Stimulated activated memory B cell treated with anti-CD40 and anti-IgM and Interleukin-4, amounts not matched to agents 10 μg/mL and 1 μg/mL and 100 μg/mL, for 72 hours (primary cell): ENCODE measurements at regions not wholly inside any gene's neighbourhood (a gene's known extent, or its start where the extent isn't known, plus 50 kb on each side); places are given as distances from the start of the nearest gene placed in this dataset.
"Not testable (repeated sequence)": the region's sequence is repeated elsewhere in the genome, so short reads cannot be mapped to it uniquely, and the experiment has no call there.

Experiments used
- ATAC-seq: fragments of 150-1000 bp; cut with Tn5 transposase; 2 replicates; pipeline ENCODE4 v1.10.0; 2021
- H3K27ac Mint-ChIP-seq: one replicate; pipeline ENCODE4 v1.8.0; 2022; ENCODE audit warnings: mild to moderate bottlenecking, mixed read lengths
- H3K27me3 Mint-ChIP-seq: one replicate; pipeline ENCODE4 v1.8.0; 2022; ENCODE audit warnings: mixed read lengths
- H3K36me3 Mint-ChIP-seq: one replicate; pipeline ENCODE4 v1.8.0; 2022; ENCODE audit warnings: mixed read lengths
- H3K4me1 Mint-ChIP-seq: one replicate; pipeline ENCODE4 v1.8.0; 2022; ENCODE audit warnings: mixed read lengths
- H3K4me3 Mint-ChIP-seq: one replicate; pipeline ENCODE4 v1.8.0; 2022; ENCODE audit warnings: mild to moderate bottlenecking, moderate library complexity, mixed read lengths
- H3K9me3 Mint-ChIP-seq: one replicate; pipeline ENCODE4 v1.8.0; 2022; ENCODE audit warnings: mixed read lengths

DNA sequence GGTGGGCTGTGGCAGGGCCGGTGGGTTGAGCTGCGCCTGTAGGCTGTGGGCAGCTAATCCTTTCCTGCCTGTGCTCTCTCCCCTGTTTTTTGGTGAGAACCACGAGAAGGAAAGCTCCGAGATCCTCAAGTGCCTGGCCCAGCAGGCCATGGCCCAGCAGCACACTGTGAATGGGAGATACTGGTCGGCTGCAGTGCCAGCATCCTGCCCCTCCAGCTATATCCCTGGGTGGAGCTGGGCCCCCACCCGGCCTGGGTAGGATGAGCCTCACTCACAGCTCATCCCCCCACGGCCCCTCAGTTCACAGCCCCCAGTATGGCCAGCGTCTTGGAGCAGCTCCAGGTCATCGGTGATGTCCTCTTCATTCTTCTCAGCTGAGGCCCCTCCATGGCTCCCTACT, 164.4 kb upstream of the ZNF267 start:
- H3K36me3 Mint-ChIP-seq = peaks cover 62% of the 10 kb centered on the region
- no peaks in the 10 kb centered on the region for H3K9me3 Mint-ChIP-seq
- no peak for ATAC-seq
- peaks cover 9% of the 10 kb centered on the region for H3K4me1 Mint-ChIP-seq
- no peak overlapping the region for H3K4me3 Mint-ChIP-seq
- H3K27me3 Mint-ChIP-seq = no peaks in the 10 kb centered on the region
- no peak overlapping the region for H3K27ac Mint-ChIP-seq

- no peak for ATAC-seq
- H3K9me3 Mint-ChIP-seq = no peaks in the 10 kb centered on the region
- H3K27me3 Mint-ChIP-seq = no peaks in the 10 kb centered on the region
- peaks cover 19% of the 10 kb centered on the region for H3K4me1 Mint-ChIP-seq
- H3K4me3 Mint-ChIP-seq = no peak overlapping the region
- H3K27ac Mint-ChIP-seq = no peak overlapping the region
- H3K36me3 Mint-ChIP-seq = peaks cover 62% of the 10 kb centered on the region
These were observed 163.5 kb upstream of the ZNF267 start for GRCh38 chr16:31710134-31710533.

DNA sequence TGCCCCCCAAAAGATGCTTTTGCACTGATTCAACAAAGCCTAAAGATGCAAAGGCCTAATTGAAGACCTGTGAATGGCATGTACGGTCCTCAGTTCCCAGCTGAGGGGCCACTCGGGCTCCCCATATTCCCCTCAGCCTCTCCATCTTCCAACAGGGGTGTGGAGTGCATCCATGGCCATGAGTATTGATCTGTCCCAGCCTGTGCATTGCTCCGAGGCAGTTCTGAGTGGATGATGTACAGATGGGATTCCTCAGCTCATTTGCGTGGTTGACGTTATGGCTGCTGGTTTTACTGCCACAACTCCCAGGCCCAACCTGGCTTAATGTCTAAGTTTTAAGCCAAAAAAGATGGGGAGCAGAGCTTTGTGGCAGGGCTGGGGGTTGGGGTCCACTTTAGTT, 162.7 kb upstream of the ZNF267 start:
- Mint-ChIP-seq H3K4me3 (no peak overlapping the region), H3K36me3 (peaks cover 62% of the 10 kb centered on the region)
- no peak for ATAC-seq

GRCh38 chr16:31711344-31711845, 162.2 kb upstream of the ZNF267 start:
- H3K27ac Mint-ChIP-seq = no peak overlapping the region
- peaks cover 62% of the 10 kb centered on the region for H3K36me3 Mint-ChIP-seq
- no peak overlapping the region for H3K4me3 Mint-ChIP-seq
- no peaks in the 10 kb centered on the region for H3K9me3 Mint-ChIP-seq
- ATAC-seq = no peak
- H3K4me1 Mint-ChIP-seq = peaks cover 31% of the 10 kb centered on the region
- no peaks in the 10 kb centered on the region for H3K27me3 Mint-ChIP-seq

More for the DNA sequence above, 162.7 kb upstream of the ZNF267 start:
- Mint-ChIP-seq H3K9me3 (no peaks in the 10 kb centered on the region), H3K27ac (no peak overlapping the region), H3K27me3 (no peaks in the 10 kb centered on the region), H3K4me1 (peaks cover 26% of the 10 kb centered on the region)

- Mint-ChIP-seq H3K36me3 (peaks cover 57% of the 10 kb centered on the region), H3K27me3 (no peaks in the 10 kb centered on the region), H3K4me1 (peaks cover 33% of the 10 kb centered on the region), H3K4me3 (no peak overlapping the region), H3K9me3 (no peaks in the 10 kb centered on the region), H3K27ac (no peak overlapping the region)
- ATAC-seq = no peak
These were observed 161.5 kb upstream of the ZNF267 start for GRCh38 chr16:31712064-31712540.

GRCh38 chr16:31713071-31713944, 160.3 kb upstream of the ZNF267 start:
- Mint-ChIP-seq H3K9me3 (no peaks in the 10 kb centered on the region), H3K36me3 (peaks cover 51% of the 10 kb centered on the region), H3K4me3 (peak overlapping the region; percentile 100), H3K27me3 (no peaks in the 10 kb centered on the region), H3K4me1 (peaks cover 39% of the 10 kb centered on the region), H3K27ac (peak overlapping the region; percentile 100)
- peak; percentile 95 for ATAC-seq

DNA sequence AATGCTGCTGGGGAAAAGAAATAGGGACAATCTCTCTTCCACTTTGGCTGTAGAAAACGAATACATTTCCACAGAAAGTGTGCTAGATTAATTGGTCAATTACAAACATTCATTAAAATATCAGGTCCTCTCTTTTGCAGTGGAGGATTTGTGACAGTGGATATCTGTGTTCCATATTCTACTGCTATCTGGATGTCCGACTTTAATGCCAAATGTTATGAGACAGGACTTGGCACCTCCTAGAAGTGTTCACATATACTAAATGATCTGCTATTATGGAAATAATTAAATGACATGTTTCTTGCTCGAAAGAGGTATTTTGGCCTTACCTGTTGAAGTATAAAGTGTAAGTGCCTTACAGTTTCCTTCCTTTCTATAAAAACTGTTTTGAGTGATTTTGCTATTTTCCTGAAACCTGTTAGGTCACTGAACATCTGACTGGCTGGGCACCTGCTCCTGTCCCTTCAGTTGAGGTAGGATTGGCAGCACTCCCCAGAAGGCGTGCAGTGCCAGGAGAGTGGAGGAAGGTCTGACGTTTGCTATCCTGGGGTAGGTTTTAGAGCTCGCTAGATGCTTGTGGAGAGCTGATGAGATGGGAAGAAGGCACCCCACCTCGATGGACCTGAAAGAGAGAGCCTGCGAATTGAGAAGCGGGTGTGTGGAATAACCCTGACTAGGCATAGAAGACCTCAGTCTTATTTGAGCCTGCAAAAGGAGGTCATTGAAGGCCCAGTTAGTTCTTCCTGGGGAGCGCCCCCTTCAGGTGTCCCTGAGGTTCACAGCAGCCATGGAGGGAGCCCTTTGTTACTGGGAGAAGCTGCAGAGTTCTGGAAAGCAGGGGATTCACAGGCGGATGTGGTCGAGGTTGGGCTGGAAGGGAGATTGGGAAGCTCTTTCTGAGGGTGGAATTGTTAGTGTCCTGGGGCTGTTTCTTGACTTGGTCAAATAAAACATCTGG, 159.4 kb upstream of the ZNF267 start:
- H3K4me1 Mint-ChIP-seq = peaks cover 39% of the 10 kb centered on the region
- H3K36me3 Mint-ChIP-seq = peaks cover 48% of the 10 kb centered on the region
- ATAC-seq = no peak
- peak overlapping the region; percentile 100 for H3K27ac Mint-ChIP-seq
- no peaks in the 10 kb centered on the region for H3K27me3 Mint-ChIP-seq
- H3K4me3 Mint-ChIP-seq = peak overlapping the region; percentile 100
- H3K9me3 Mint-ChIP-seq = no peaks in the 10 kb centered on the region

DNA sequence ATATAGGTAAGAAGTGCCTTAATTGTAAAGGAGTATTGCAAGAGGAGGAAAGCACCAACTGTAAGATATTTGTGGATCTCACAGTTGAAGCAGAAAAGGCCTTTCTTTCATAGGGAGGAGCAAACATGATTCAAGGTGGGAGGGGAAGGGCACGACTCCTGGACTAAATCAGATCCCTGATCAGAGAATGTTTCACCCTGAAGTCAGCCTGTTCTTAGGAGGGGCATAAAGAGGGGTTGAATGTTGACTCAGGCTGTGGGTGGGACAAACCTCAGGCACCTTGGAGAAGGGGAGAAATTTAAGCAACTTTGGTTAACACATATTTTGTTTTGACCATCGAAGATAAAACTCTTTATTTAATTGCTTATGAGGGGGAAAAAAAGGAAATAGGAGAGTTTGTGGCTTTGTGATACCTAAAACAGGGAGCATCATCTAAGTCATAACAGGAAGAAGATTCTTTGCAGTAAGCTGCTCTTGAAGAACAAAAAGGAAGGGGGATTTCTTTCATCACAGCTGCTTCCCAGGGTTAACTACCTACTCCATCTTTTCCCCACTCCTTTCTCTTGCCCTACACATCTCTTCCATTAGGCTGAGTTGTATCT, 158.6 kb upstream of the ZNF267 start:
- Mint-ChIP-seq H3K9me3 (no peaks in the 10 kb centered on the region), H3K4me3 (peak overlapping the region; percentile 100), H3K36me3 (peaks cover 46% of the 10 kb centered on the region), H3K27ac (peak overlapping the region; percentile 100), H3K27me3 (no peaks in the 10 kb centered on the region), H3K4me1 (peaks cover 39% of the 10 kb centered on the region)
- ATAC-seq = no peak

GRCh38 chr16:31715915-31716314, 157.7 kb upstream of the ZNF267 start:
- Mint-ChIP-seq H3K9me3 (no peaks in the 10 kb centered on the region), H3K27me3 (no peaks in the 10 kb centered on the region), H3K36me3 (peaks cover 44% of the 10 kb centered on the region), H3K4me1 (peaks cover 39% of the 10 kb centered on the region), H3K4me3 (no peak overlapping the region), H3K27ac (peak overlapping the region; percentile 100)
- ATAC-seq = no peak

- Mint-ChIP-seq H3K27me3 (no peaks in the 10 kb centered on the region), H3K4me1 (peaks cover 32% of the 10 kb centered on the region), H3K36me3 (peaks cover 66% of the 10 kb centered on the region), H3K27ac (no peak overlapping the region), H3K4me3 (no peak overlapping the region), H3K9me3 (no peaks in the 10 kb centered on the region)
- no peak for ATAC-seq
These were observed 154.6 kb upstream of the ZNF267 start for GRCh38 chr16:31718998-31719397.

GRCh38 chr16:31727553-31727952, 146.1 kb upstream of the ZNF267 start:
- Mint-ChIP-seq H3K9me3 (peaks cover 15% of the 10 kb centered on the region), H3K36me3 (peaks cover 92% of the 10 kb centered on the region), H3K27ac (no peak overlapping the region), H3K4me3 (no peak overlapping the region), H3K27me3 (no peaks in the 10 kb centered on the region), H3K4me1 (peaks cover 22% of the 10 kb centered on the region)
- no peak for ATAC-seq

- Mint-ChIP-seq H3K9me3 (peaks cover 26% of the 10 kb centered on the region), H3K36me3 (peaks cover 96% of the 10 kb centered on the region), H3K4me3 (no peak overlapping the region), H3K27me3 (no peaks in the 10 kb centered on the region), H3K4me1 (peaks cover 7% of the 10 kb centered on the region), H3K27ac (no peak overlapping the region)
- no peak for ATAC-seq
These were observed 139.3 kb upstream of the ZNF267 start for GRCh38 chr16:31734265-31734664.

- Mint-ChIP-seq H3K36me3 (peaks cover 97% of the 10 kb centered on the region), H3K9me3 (peaks cover 58% of the 10 kb centered on the region)
- H3K27me3 Mint-ChIP-seq, ATAC-seq, H3K27ac Mint-ChIP-seq, H3K4me3 Mint-ChIP-seq, H3K4me1 Mint-ChIP-seq: not testable (repeated sequence)
These were observed 128.5 kb upstream of the ZNF267 start for GRCh38 chr16:31745098-31745497.

GRCh38 chr16:31745900-31746299, 127.7 kb upstream of the ZNF267 start:
- ATAC-seq = no peak
- Mint-ChIP-seq H3K36me3 (peaks cover 97% of the 10 kb centered on the region), H3K9me3 (peaks cover 54% of the 10 kb centered on the region), H3K4me3 (no peak overlapping the region), H3K4me1 (peaks cover 6% of the 10 kb centered on the region), H3K27me3 (no peaks in the 10 kb centered on the region), H3K27ac (no peak overlapping the region)
